ENCODE measurements at regions not wholly inside any gene's neighbourhood (a gene's known extent, or its start where the extent isn't known, plus 50 kb on each side); places are given as distances from the start of the nearest gene placed in this dataset.

DNA sequence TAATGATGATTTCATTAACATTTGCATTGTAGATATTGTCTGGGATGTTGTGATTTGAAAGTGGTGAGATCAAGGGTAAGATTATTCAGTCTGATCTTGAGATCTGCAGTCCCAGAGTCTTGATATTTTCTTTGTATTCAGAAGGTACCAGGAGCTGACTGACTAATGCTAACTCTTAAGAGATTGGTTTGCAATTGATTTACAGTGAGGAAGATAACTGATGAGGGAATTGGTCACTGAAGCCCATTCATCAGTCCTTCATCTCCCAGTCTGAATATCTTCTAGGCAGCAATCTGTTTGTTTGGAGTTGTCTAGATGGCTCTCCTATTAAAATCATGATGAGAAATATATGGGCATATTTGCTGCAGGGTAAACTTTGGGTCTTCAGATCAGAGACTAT, 473.7 kb downstream of the ARL4A start:
- RAD21 ChIA-PET (ENCODE audit: low non-redundant PET in 1 of 2, low total read pairs in 2 of 2, uncharacterized antibody in 2 of 2, unreplicated experiment in 2 of 2), result no interaction called here
- Histone ChIP-seq H3K9me2 (ENCODE audit: insufficient read depth) (no peaks in the 10 kb centered on the region), H3K27ac (ENCODE audit: low read depth, low read length) (no peak overlapping the region), H3K9me3 (ENCODE audit: control insufficient read depth in 1 of 2, insufficient read depth in 1 of 2, low read depth in 1 of 2, low read length in 2 of 2) (no peaks in the 10 kb centered on the region), H3K4me2 (ENCODE audit: low read length) (no peak overlapping the region), H2AFZ (ENCODE audit: low read depth, low read length, poor library complexity, severe bottlenecking) (no peak overlapping the region), H3K27me3 (ENCODE audit: insufficient read depth, low read length) (no peaks in the 10 kb centered on the region), H3K79me2 (ENCODE audit: insufficient read depth, low read length) (no peaks in the 10 kb centered on the region), H3K36me3 (ENCODE audit: control insufficient read depth in 1 of 2, insufficient read depth in 2 of 2, low read length in 2 of 2) (no peaks in the 10 kb centered on the region), H3K4me3 (replicated peaks in 1 of 2; ENCODE audit: low read depth in 1 of 2, low read length in 2 of 2) (no peak overlapping the region), H4K20me1 (ENCODE audit: insufficient read depth) (no peaks in the 10 kb centered on the region), H3K9ac (ENCODE audit: low read length) (no peak overlapping the region), H3K4me1 (ENCODE audit: control insufficient read depth in 1 of 2, insufficient read depth in 2 of 2, low read length in 2 of 2) (no peaks in the 10 kb centered on the region)
- ATAC-seq (no peak), DNase-seq (ENCODE audit: low read depth, low spot score) (no peak)
- no peak for TF ChIP-seq CEBPB (IDR thresholded peaks at IDR 0.05; ENCODE audit: low read depth)
- no peak for TF ChIP-seq EZH2phosphoT487 (IDR thresholded peaks at IDR 0.05; ENCODE audit: borderline replicate concordance)
- no peak for TF ChIP-seq SIN3A (IDR thresholded peaks at IDR 0.05; ENCODE audit: low read depth)
- POLR2A ChIA-PET, result no interaction called here
- intact Hi-C loops (cut with micrococcal nuclease), result no loop called here
- no TSS peak for BruUV-seq (replicated peaks)
- CTCF ChIA-PET, result no interaction called here

- DNase-seq (ENCODE audit: low read depth, low spot score) (no peak), ATAC-seq (no peak)
- Histone ChIP-seq H3K9ac (ENCODE audit: low read length) (no peak overlapping the region), H3K79me2 (ENCODE audit: insufficient read depth, low read length) (no peaks in the 10 kb centered on the region), H3K4me3 (replicated peaks in 1 of 2; ENCODE audit: low read depth in 1 of 2, low read length in 2 of 2) (no peak overlapping the region), H3K36me3 (ENCODE audit: control insufficient read depth in 1 of 2, insufficient read depth in 2 of 2, low read length in 2 of 2) (no peaks in the 10 kb centered on the region), H2AFZ (ENCODE audit: low read depth, low read length, poor library complexity, severe bottlenecking) (no peak overlapping the region), H3K27me3 (ENCODE audit: insufficient read depth, low read length) (no peaks in the 10 kb centered on the region), H3K27ac (ENCODE audit: low read depth, low read length) (no peak overlapping the region), H3K9me3 (ENCODE audit: control insufficient read depth in 1 of 2, insufficient read depth in 1 of 2, low read depth in 1 of 2, low read length in 2 of 2) (no peaks in the 10 kb centered on the region), H4K20me1 (ENCODE audit: insufficient read depth) (no peaks in the 10 kb centered on the region), H3K4me1 (ENCODE audit: control insufficient read depth in 1 of 2, insufficient read depth in 2 of 2, low read length in 2 of 2) (no peaks in the 10 kb centered on the region), H3K4me2 (ENCODE audit: low read length) (no peak overlapping the region), H3K9me2 (ENCODE audit: insufficient read depth) (no peaks in the 10 kb centered on the region)
- CTCF ChIA-PET, result no interaction called here
- TF ChIP-seq ELF1 (IDR thresholded peaks at IDR 0.05; ENCODE audit: borderline replicate concordance, low read depth) (no peak), ZFX (IDR thresholded peaks at IDR 0.05) (no peak), CEBPB (IDR thresholded peaks at IDR 0.05; ENCODE audit: low read depth) (no peak), TCF7L2 (IDR thresholded peaks at IDR 0.05; ENCODE audit: borderline replicate concordance, extremely low read depth, insufficient read depth, insufficient read length) (no peak), SRF (IDR thresholded peaks at IDR 0.05; ENCODE audit: low read depth) (no peak), CBX3 (IDR thresholded peaks at IDR 0.05; ENCODE audit: low read depth) (no peak), ZNF274 (IDR thresholded peaks at IDR 0.05; ENCODE audit: low read depth, low read length) (no peak)
- POLR2A ChIA-PET, result no interaction called here
- no TSS peak for BruUV-seq (replicated peaks)
- intact Hi-C loops (cut with micrococcal nuclease), result no loop called here
- RAD21 ChIA-PET (ENCODE audit: low non-redundant PET in 1 of 2, low total read pairs in 2 of 2, uncharacterized antibody in 2 of 2, unreplicated experiment in 2 of 2), result no interaction called here
Measured at GRCh38 chr7:13165854-13166253, 478.4 kb downstream of the ARL4A start.

Measured in HCT116 (cell line).